AG04449 (cell line): ENCODE measurements at regions not wholly inside any gene's neighbourhood (a gene's known extent, or its start where the extent isn't known, plus 50 kb on each side); places are given as distances from the start of the nearest gene placed in this dataset.
"Not testable (repeated sequence)": the region's sequence is repeated elsewhere in the genome, so short reads cannot be mapped to it uniquely, and the experiment has no call there.

Experiments
- CTCF ChIA-PET: fragments of 350-600 bp; formaldehyde crosslinking; extraction: SDS; loops from one replicate; lab custom pipeline; 2021; ENCODE audit warnings: antibody characterized with exemption; lab: Yijun Ruan, JAX
- POLR2A ChIA-PET: fragments of 400-600, 350-600 bp; formaldehyde crosslinking; extraction: SDS; loops from one replicate; lab custom pipeline; 2020; ENCODE audit warnings: antibody characterized with exemption, inconsistent platforms; lab: Yijun Ruan, JAX
- DNase-seq: peaks from one replicate; pipeline ENCODE4 v3.0.0-alpha.2; 2010; ENCODE audit warnings: low read depth, low spot score
- H3K4me3 ChIP-seq: 2 replicates; pipeline ENCODE4 v1.5.1; 2011; ENCODE audit warnings: low read depth, mild to moderate bottlenecking, control low read depth, low read length
- TF ChIP-seq, protein P1 (sequence below): IDR thresholded peaks from one replicate; pipeline ENCODE4 v1.5.1; 2011; ENCODE audit warnings: mild to moderate bottlenecking, moderate library complexity, low read length, control low read depth, inconsistent platforms; ENCODE audit not compliant: insufficient read depth; ENCODE audit errors: missing control alignments

DNA sequence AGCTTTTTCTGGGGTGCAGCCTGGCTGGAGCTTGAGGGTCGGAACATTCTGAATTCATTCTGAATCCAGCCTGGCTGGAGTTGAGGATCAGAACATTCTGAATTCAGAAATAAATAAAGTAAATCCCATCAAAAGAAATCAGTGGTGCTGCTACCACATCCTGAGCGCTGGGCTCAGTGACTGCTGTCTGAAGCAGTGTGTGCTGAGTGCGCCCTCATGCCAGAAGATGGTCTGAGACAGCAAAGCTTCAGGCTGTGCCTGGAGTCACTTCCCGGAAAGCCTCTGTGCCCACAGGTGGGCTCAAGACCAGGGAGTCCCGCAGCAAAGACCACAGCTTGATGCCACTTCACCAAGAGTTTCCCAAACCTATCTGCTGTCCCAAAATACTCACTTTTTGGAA is 187.9 kb downstream of the VAPA start:
- CTCF ChIA-PET = interaction anchor here (1.0 to 1.8 kb wide), 2 partner anchors 15 to 21 kb away, joined by 3 to 4 read pairs; no protein-coding TSS in a partner anchor
- no peak for DNase-seq
- H3K4me3 ChIP-seq = no peak overlapping the region
- TF ChIP-seq, protein P1, sequence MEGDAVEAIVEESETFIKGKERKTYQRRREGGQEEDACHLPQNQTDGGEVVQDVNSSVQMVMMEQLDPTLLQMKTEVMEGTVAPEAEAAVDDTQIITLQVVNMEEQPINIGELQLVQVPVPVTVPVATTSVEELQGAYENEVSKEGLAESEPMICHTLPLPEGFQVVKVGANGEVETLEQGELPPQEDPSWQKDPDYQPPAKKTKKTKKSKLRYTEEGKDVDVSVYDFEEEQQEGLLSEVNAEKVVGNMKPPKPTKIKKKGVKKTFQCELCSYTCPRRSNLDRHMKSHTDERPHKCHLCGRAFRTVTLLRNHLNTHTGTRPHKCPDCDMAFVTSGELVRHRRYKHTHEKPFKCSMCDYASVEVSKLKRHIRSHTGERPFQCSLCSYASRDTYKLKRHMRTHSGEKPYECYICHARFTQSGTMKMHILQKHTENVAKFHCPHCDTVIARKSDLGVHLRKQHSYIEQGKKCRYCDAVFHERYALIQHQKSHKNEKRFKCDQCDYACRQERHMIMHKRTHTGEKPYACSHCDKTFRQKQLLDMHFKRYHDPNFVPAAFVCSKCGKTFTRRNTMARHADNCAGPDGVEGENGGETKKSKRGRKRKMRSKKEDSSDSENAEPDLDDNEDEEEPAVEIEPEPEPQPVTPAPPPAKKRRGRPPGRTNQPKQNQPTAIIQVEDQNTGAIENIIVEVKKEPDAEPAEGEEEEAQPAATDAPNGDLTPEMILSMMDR = no peak
- POLR2A ChIA-PET = no interaction called here

DNA sequence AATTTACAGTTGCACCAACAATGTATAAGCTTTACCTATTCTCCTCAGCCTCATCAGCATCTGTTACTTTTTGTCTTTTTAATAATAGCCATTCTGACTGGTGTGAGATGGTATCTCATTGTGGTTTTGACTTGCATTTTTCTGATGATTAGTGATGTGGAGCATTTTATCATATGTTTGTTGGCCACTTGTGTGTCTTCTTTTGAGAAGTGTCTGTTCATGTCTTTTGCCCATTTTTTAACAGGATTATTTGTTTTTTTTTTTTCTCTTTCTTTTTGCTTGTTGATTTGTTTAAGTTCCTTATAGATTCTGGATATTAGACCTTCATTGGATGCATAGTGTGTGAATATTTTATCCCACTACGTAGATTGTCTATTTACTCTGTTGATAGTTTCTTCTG is 191.3 kb downstream of the VAPA start:
- CTCF ChIA-PET, H3K4me3 ChIP-seq, POLR2A ChIA-PET, DNase-seq: not testable (repeated sequence)

DNA sequence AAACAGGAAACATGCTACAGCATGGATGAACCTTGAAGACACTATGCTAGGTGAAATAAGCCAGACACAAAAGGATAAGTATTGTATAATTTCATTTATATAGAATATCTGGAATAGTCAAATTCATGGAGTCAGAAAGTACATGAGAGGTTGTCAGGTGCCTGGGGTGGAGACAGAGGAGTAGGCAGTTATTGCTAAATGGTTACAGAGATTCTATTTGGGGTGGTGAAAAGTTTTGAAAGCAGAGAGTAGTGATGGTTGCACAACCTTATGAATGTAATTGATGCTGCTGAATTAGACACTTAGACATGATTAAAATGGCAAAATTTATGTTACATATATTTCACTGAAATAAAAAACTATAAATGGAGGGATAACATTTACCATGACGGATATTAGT is 197.4 kb downstream of the VAPA start:
- ChIA-PET CTCF (no interaction called here), POLR2A (no interaction called here)
- TF ChIP-seq, protein P1 = no peak
- no peak for DNase-seq
- no peak overlapping the region for H3K4me3 ChIP-seq

DNA sequence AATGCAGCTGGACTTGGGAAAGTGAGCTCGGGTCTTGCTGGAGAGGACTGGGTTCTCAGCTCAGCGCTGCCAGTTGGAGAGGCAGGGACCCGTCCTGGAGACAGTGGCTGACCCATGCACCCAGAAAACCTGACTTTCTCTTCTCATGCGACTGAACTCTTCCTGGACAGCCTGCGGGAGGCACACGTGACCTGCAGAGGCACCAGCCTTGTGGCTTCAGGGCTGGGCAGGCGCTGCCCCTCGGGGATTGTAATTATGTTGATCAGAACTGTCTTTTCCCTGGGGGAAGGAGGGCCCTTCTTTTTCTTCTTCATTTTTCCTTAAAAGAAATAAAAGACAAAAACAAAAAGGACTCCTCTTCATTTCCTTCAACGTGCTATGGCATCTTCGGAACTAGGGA is 198.1 kb downstream of the VAPA start:
- ChIA-PET POLR2A (no interaction called here), CTCF (no interaction called here)
- H3K4me3 ChIP-seq = no peak overlapping the region
- no peak for DNase-seq
- TF ChIP-seq, protein P1 = no peak

DNA sequence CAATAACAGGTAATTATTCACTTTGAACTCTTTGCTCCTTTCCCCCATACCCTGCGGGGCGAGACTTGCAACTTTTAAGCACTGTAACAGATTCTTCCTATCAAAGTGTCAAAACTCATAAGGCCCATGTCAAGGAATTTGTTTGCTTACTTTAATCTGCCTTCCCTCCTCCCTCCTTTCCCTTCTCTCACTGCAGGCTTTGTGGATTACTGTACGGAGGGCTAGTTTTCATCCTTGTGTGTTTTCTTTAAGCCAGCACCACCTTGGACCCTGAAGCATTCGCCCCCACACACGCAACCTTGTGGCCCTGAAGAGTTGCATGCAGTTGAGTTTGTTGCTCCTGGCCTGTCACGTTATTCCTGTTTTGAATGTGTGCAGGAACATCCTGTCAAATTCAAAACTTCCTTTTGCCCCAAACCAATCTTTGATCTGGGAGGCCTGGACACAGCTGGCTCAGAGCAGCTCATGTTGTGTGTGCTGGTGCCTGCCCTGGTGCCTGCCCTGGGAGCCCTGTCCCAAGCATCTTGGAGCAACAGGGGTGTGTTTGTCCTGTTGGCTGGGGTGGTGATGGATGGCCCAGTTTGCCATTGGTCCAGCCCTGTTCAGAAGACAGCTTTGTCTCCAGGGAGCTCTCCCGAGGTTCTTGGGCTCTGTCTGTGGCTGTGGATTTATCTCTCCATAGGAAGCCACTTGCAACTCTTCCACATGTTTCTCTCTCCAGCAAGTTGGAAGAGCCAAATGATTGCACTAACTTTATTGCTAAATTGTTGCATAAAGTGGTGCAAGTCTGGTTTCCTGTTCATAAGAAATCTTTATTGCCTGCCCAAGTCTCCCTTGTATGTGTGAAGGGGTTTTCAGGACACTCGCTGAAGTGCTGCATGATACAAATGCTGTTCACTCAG is 199.6 kb downstream of the VAPA start:
- DNase-seq = no peak
- POLR2A ChIA-PET = no interaction called here
- CTCF ChIA-PET = no interaction called here
- TF ChIP-seq, protein P1 = no peak
- no peak overlapping the region for H3K4me3 ChIP-seq

DNA sequence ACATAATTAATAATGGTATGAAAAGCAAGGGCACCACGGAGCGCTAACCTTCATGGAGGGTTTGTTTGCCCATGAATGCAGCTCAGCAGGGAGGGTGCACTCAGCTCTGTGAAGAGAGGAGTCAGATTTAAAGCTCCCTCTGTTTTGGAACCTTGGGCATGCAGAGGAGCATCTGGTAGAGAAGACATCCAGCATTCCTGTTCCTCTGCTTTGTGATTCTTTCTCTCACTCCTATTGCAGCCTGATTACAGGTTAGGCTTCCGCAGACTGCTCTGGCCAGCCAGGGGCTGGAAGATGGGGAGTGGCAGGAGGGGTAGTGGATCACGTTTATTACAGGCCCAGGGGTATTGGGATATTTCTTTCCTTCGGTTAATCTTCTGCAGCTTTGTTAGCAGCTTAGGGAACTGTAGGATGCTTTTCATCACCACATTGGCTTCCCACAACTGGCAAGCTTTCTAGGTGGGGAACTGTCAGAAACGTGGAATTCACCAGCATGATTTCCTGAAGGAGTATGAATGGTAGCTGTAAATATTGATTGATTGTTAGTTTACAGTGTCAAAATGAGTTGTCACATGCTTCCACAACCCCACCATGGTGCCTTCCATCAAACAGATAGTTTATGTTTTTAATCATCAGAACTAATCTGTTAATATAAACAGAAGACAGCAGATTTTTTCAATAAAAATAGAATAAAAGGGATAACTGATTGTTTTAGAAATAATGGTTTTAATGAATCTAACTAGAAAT is 201.1 kb downstream of the VAPA start:
- POLR2A ChIA-PET = no interaction called here
- DNase-seq = no peak
- CTCF ChIA-PET = interaction anchor here (0.7 kb wide), 1 partner anchor 296 kb away, joined by 3 read pairs; no protein-coding TSS in a partner anchor
- no peak overlapping the region for H3K4me3 ChIP-seq
- TF ChIP-seq, protein P1 = no peak
